GM19463 (cell line): ENCODE measurements at regions not wholly inside any gene's neighbourhood (a gene's known extent, or its start where the extent isn't known, plus 50 kb on each side); places are given as distances from the start of the nearest gene placed in this dataset.
"Not testable (repeated sequence)": the region's sequence is repeated elsewhere in the genome, so short reads cannot be mapped to it uniquely, and the experiment has no call there.

Source experiments
- ATAC-seq: cut with Tn5 transposase; IDR thresholded peaks from one replicate; pipeline ENCODE4 v1.9.1; 2021; ENCODE audit warnings: mild to moderate bottlenecking, moderate library complexity; ENCODE audit not compliant: unreplicated experiment

DNA sequence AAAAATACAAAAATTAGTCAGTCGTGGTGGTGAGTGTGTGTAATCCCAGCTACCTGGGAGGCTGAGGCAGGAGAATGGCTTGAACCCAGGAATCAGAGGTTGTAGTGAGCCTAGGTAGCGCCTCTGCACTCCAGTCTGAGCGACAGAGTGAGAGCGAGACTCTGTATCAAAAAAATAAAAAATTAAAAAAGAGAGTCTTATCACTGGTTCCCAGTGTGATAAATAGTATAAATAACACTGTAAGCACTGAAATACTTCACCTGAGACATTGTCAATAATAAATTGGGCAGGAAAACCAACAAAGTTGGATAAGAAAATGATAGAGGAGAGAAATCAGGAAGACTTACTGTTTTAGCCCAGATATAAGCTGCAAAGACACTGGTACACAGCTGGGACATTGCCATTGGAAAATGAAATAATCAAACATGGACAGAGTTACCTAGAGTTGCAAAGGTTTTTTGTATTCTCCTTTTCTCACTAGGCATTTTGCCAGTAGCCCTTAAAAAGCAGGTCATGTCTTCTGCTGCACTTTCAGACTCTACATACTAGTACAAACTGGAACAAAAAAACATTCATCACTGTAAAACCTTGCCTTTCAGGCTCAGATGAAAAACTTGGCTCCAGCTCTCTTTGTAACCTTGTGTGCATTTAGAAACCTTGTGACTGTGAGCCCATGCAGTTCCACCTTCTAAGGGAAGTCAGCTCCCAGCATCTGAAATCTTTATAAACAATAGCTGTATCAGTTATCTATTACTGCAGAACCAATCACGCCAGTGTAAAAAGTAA lies 55.0 kb upstream of the PPP1R2C start:
- ATAC-seq, result no peak

DNA sequence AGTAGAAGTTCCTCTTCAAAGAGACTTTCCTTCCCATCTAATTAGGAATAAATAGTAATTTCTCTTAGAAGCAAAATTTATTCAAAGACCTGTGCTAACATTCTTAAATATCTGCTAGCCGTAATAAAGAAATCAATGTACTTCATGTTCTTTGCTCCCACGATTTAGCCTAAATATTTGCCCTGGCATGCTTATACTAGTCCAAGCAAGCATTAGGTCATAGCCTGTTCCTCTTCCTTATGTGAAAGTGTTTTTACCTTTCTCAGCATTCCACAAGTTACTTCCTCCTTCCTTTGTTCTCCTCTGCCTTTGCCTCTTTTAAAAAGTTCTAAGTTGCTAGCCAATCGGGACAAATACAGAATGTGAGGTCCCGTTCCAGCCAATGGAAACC lies 55.6 kb upstream of the PPP1R2C start:
- ATAC-seq, result not testable (repeated sequence)

DNA sequence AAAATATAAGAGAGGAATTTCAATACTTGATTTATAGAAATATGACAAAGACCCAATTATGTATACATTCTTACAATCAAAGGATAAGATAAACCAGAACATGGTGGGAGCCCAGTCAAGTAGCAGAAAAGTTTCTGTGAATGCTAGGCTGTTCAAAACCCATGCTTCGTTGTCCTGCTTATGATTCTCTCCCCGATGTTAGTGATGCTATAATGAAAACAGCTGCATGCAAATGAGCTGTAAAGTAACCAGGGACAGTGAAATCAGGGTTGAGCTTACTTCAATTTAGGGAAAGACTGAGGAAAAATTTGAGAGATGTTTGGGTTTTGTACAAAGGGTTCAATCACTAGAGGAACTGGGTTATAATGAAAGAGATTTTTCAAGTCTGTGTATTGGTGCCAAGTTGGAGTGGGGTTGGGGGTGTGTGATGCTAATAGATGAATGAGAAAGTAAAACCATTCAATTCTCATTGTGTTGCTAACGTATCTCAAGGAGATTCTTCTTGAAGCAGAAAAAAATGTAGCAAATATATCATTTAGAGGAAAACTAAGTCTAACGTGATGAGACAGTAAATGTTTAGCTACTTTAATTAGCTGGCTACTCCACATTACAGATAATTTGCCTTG lies 59.3 kb upstream of the PPP1R2C start:
- no peak for ATAC-seq

DNA sequence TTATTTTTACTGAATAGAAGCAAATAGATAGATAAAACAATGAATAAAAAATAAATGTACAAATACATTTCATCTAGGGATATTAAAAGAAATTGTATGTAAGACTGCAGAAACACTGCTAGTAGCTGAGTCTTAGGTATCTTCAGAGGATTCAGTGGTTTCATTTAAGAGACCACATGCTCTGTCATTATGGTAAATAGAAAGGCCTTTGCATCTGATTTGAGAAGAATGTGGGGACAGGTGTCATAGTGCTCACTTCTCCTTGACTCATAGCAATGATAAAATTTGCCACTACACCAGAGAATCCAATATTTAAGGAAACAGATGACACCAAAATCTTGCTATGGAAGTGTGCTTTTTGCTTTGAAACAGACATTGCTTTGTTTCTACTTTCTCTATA lies 59.8 kb upstream of the PPP1R2C start:
- peak; percentile 71 for ATAC-seq

DNA sequence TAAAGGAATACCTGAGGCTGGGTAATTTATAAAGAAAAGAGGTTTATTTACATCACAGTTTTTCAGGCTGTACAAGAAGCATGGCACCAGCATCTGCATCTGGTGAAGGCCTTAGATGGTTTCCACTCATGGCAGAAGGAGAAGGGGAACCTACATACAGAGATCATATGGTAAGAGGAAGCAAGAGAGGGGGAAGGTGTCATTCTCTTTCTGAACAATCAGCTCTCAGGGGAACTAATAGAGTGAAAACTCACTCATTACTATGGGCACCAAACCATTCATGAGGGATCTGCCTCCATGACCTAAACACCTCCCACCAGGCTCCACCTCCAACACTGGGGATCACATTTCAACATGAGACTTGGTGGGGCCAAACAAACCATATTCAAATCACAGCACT lies 61.7 kb upstream of the PPP1R2C start:
- no peak for ATAC-seq

DNA sequence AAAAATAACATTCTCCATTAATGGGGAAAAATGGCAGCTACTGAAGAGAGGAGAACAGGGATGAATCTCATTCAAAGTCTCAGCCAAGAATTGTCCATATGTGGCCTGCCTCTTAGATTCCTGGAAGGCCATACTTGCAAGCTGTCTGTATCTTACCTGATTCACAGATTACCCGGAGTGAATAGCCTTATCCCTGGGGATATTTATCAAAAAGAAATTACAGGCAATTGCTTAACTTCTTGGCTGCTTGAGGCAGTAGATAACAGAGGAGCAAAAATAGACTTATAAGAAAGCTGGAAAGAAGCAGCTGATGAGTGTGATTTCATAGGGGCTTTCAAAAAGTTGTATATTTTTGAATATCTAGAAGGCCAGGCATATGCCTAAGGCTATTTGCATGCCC lies 68.8 kb upstream of the PPP1R2C start:
- no peak for ATAC-seq

DNA sequence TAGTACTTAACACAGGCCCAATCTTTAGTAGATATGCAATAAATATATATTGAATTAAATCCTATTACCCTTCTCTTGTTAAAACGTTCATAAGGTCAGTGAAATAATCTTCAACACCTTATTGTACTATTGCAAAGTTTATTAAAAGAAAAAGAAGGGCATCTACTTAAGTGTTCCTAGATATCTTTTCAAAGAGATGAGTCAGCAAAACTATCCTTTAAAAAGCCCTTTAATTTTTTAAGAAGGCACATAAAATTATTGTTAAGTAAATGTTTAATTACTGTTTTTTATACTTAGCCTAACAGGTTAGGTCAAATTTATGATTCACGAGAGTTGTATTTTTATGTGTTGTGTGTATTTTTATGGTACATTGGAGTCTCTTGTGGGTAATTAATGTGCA lies 77.3 kb upstream of the PPP1R2C start:
- no peak for ATAC-seq

DNA sequence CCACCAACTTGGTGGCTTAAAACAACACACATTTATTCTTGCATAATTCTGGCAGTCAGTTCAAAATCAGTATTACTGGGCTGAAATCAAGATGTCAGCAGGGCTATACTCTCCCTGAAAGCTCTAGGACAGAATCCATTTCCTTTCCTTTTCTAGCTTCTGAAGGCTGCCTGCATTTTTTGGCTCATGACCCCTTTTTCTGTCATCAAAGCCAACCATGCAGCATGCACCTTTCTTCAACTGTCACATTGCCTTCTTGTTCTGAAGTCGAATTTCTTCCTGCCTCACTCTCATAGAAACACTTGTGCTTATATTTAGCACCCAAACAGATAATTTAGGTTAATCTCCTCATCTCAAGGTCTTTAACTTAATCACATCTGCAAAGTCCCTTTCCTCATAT lies 79.8 kb upstream of the PPP1R2C start:
- ATAC-seq, result no peak

DNA sequence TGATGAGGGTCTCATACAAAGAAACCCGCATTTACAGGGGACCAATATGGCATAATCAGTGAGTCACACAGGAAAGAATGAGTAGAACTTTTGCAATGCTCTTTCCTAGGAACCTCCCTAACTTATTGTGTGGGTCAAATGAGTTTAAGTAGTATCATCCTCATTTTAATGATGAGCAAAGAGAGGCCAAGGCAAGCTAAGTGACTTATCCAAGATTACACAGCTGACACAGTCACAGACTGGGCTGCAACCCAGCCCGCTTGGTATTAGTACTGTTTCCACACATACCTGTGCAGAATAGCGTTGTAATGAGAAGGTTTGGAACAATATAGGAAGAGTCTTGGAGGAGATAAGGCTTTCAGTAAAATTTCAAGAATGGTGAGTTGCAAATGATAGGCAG lies 91.0 kb upstream of the PPP1R2C start:
- no peak for ATAC-seq

DNA sequence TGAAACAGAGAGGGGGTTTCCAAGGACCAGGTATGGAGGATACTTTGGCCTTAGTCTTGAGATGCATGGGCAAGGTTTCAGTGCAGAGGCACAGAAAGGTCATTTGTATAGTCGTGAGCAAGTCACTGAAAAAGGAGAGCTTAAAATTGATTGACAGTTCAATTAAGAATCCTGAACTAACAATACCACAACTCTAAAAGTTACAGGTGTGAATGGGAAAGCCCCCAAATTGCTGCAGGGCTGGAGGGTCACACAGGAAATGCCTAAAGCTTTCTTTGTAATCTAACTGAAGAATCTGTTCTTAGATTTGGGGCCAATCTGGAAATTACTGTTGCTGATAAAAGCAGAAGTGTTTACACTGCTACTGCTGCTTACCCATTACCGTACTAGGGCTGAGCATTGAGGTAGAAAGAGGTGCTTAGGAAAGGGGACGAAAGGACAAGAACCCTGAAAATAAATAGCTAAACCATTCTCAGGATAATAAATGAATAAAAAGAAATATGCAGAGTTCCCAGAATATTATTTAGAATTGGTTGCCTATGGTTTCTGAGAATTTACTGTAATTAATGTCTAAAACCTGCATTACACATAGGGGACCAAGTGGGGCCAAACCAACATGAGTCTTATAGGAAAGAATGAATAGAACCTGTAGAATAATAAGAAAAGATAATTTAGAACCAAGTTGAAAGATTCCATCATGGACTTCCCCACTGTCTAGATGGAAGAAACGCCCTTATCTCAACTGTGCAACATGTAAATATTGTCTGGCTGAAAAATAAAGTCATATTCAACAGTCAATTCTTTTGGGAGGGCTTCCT lies 91.9 kb upstream of the PPP1R2C start:
- ATAC-seq, result peak; percentile 89

DNA sequence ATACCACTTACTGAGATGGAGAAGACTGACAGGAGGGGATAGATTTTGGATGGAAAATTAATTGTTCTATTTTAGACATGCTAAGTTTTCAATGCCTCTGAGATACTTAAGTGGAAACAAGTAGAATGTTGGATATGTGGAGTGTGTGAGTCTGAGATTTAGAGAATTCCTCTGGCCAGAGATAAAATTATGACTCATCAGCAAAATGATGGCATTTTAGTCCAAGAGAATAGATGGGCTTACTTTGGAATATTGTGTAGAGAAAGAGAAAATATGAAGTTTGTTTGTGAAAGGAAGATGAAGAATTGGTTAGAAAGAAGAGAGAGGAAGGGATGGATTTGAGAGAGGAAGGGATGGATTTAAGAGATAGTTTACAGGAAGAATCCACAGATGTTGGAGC lies 108.6 kb upstream of the PPP1R2C start:
- no peak for ATAC-seq

DNA sequence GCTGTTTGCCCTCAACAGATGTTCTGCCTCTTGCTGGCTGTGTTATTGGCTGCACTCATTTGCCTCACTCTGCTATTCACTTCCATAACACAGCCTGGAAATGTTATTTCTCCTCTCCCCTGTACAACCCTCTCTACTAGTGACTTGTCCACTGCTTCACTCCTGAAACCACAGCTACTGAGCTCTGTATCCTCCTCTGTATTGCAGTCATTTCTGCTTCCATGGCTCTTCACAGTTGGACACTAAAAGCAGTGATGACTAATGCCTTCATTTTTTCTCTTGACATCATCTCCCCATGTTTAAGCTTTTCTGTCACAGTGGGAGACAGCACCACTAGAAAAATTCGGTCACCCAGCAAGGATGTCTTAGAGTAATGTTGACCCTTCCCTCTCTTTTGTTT lies 123.0 kb upstream of the PPP1R2C start:
- ATAC-seq, result no peak

DNA sequence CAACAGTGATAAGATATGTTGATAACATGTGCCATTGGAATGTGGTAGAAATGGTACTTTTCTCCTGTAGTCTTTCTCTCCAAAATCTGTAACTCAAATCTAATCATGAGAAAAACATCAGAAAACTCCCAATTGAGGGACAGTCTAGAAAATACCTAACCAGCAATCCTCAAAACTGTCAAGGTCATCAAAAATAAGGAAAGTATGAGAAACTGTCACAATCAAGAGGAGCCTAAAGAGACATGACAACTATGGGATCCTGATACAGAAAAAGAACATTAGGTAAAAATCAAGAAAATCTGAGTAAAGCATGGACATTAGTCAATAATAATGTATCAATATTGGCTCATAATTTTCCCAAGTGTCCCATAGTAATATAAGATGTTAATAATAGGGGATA lies 124.5 kb upstream of the PPP1R2C start:
- ATAC-seq, result no peak

DNA sequence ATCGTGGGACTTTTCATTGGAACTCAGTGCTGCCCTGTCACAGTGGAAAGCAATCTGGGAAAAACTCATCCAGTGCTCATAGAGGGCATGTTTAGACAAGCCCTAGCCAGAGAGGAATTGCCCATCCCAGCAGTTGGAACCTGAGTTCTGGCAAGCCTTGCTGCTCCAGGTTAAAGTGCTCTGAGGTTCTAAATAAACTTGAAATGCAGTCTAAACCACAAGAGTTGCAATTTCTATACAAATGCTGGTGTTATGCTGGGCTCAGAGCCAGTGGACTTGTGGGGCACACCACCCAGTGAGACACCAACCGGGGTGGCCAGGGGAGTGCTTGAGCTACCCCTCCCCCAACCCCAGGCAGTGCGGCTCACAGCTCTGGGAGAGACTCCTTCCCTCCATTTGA lies 142.8 kb upstream of the PPP1R2C start:
- no peak for ATAC-seq

DNA sequence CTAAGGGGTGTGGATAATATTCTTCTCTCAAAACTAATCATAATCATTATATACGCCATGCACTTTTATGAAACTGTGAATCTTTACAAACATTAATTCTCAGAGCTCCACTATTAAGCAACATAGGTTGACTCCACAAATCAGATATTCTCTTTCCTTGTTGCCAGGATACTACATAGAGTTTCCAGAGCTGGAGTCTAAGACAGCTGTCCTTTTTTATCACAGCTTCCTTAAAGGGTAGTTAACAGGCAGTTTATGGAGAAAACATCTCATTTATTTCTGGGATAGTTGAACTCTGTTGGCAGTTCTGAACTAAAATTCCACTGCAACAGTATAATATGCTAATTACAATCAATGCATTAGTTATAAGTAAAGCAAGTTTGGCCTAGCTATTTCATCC lies 152.1 kb upstream of the PPP1R2C start:
- ATAC-seq, result no peak

DNA sequence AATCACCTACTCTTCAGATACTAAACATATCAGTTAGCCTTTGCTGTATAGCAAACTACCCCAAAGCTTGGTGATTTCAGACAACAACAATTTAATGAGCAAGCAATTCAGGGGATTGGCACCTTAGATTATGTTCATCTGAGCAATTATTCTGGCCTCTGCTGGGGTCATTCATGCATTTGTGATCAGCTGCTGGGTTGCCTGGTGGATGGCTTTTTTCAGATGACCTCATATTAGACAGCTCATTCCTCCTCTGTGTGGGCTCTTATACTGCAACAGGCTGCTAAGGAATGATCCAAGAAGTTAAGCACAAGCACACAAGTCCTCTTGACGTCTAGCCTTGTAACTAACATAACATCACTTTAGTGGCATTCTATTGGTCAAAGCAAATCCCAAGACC lies 153.0 kb upstream of the PPP1R2C start:
- ATAC-seq, result no peak

DNA sequence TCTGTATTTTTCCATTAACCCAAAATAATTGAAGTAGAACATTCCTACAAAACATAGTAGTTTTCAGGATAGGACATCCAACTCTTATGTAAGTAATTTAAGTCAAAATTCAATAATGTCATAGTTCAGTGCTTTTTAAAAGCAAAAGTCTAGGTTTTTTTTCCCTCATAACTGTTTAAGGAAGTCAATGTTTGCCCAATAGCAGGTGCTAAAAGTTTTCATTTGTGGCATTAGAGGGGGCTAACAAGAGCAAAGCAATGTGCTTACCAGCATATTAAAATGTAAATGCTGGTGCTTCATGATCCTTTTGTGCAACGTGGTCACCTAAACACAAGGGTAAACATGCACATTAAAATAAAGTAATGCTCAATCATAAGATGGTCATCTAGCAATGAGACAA lies 155.2 kb upstream of the PPP1R2C start:
- ATAC-seq, result no peak

DNA sequence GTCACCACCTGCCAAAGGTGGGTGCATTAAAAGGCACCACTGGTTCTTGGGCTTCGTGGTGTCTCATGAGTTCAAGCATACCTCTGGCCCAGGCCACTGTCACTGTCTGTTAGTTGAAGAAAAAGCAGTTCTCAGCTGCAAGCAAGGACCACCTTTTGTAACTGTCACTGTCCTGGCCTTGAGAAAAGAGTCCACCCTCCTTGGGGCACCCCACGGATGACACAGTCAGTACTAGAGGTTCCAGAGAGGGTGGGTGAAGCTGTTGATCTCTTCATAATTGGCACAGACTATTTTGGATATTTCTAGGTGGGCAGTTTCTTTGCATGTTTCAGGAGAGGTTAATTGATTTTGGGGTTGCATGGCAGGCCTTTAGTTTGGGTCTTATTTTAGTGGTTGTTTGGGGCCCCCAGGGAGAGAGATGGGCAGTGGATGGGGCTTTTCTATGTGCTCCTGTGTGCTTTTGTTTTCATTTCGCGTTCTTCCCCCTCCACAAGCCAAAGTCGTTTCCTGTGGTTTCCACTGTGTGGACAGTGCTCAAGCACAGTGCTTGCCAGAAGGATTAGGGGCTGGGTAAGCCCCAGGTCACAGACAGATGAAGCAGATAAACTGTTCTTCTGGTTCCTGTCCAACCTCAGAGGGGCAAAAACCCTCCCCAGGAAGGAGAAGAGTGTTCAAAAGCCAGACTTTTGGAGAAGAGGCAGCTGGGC lies 156.2 kb upstream of the PPP1R2C start:
- peak; percentile 95 for ATAC-seq

DNA sequence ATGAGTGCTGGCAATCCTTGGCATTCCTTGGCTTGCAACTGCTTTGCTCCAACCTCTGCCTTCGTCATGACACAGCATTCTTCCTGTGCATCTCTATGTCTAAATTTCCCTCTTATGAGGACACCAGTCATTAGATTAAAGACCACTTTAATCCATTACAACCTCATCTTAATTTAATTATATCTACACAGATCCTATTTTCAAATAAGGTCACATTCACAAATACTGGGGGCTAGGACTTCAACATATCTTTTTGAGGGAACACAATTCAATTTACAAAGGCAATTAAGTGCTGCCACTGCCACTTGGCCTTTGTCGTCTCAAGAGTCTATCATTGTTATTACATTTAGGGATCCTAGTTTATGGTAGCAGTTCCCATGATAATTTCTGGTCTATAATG lies 163.7 kb upstream of the PPP1R2C start:
- ATAC-seq, result no peak

DNA sequence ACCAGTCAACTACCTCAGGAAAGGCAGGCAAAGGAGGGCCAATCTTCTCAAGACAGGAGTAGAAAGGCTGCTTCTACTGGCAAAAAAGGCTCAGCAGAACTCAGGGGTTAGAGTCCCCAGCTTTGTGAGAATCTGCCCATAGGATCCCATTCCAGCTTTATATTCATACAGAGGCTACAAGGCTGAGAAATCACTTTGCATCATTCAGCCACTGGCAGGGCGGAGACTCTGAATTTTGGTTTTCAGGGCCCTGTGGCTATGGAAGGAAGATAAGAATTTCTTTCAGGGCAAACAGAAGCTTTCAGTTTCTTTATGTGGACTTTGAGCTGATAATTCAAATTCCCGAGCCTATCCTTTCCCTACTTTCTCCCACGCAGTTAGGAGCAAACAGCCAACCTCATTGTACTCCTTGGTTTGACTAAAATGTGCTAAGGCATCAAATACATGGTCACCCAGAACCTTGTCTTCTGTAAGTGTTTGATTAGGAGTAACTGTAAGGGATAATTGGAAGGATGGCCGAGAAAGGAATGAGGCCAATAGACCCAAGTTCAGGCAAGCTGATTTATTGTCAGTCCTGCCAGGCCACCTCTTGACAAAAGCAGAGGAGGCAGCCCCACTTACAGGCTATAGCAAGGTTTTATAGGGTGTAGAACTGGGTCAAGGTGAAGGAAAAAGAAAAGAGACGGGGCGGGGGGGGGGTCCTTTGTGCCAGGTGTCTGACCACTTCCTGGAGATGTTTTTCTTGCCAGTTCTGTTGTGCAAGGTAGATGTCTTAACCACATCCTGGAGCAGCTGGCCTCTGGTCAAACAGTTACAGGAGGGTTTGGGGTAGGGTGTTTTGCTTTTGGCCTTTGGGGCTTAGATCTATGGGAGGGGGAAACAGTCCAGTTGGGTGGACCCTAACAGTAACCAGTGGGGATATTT lies 165.3 kb upstream of the PPP1R2C start:
- peak; percentile 82 for ATAC-seq
